GM21423 (cell line): ENCODE measurements at regions not wholly inside any gene's neighbourhood (a gene's known extent, or its start where the extent isn't known, plus 50 kb on each side); places are given as distances from the start of the nearest gene placed in this dataset.

Experiments used
- ATAC-seq: cut with Tn5 transposase; IDR thresholded peaks from one replicate; pipeline ENCODE4 v1.9.1; 2021; ENCODE audit warnings: mild to moderate bottlenecking, moderate library complexity; ENCODE audit not compliant: unreplicated experiment

DNA sequence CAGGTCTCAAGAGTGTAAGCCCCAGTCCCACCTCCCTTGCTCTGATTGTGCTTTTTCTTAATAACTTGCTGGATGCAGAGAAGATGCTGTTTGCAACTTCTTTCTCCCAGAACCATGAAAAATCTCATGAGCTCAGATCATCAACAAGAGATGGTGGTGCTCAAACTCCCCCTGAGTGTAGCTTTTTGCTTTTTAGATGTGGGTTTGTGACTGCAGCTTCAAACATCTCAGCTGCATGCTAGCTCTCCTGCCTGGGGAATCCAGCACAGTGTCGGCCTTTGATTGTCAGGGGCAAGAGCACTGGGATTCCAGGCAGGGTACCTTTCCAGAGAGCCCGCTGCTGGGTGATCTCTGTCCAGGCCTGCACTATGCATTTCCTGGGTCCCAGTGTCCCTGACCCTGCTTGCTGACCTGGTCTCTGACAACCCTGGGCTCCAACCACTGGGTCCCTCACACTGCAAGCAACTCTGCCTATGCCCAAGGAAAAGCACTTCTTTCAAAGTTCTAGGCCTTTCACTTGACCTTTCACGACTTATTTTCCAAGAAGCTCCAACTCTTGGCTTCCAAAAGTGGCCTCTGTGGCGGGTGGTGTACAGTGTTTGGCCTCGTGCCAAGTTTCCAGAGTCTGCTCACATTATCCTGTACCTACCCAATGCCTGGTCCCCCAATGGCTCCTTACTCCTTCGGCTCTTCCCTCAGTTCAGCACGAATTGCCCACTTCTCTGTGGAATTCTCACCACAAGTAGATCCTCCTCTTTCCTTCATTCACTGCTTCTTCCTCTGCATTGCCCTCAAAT is 69.7 kb upstream of the LY86 start:
- ATAC-seq, result no peak

DNA sequence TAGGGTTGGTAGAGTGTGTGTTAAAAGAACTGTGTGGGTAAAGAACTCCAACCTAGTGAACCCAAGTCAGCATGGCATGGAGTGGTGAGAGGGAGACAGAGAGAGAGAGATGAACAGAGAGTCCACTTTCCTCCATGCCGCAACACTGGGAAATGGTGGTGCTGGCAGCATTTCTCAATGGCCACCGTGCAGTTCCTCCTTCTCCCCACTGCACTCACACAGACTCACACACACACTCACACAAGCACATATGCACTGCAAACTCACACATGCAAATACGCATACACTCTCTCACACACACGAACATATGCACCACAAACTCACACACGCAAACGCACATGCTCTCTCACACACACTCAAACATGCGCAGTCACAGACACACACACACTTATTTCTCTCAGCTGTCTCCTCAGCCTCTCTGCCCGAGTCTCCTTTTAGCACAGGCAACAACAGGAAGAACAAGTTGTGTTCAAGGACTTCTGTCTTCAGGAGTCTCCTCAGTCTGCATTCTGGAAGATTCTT is 66.5 kb upstream of the LY86 start:
- no peak for ATAC-seq

GRCh38 chr6:6522709-6523108 is 65.8 kb upstream of the LY86 start:
- no peak for ATAC-seq

- no peak for ATAC-seq
Observed at GRCh38 chr6:6524951-6525350, 63.6 kb upstream of the LY86 start.

- ATAC-seq, result no peak
Observed at GRCh38 chr6:6525933-6526332, 62.6 kb upstream of the LY86 start.

DNA sequence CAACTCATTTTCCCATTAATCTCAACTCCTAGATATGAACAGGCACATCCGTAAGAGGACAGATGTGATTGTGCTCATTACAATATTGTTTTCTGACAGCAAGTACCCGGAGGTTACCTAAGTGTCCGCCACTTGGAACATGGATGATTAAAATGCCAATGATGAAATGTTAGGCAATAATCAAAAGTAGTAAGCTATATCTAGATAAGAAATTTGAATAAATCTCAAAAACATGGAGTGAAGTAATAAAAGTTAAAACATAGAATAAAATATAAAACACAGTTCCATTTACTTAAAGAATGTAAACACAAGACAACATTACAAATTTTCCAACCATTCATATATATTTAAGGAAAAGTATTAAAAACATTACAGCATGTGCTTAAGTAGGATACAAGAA is 59.2 kb upstream of the LY86 start:
- ATAC-seq, result no peak

DNA sequence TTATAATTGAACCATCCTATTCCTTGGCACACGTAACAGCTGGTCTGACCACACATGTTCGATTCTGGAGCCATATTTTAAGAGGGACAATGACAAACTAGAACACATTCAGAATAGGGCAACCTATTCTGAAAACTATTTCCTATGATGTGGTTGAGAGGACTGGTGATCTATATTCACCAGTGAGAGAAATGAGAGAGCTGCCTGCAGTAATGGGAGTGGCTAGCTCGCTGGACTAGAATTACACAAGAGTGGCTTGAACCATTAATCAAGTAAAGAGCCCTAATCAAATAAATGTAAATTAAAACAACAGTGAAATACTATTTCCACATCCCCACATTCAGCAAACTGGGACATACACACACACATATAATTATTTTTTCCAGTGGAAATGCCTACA is 55.3 kb upstream of the LY86 start:
- no peak for ATAC-seq

DNA sequence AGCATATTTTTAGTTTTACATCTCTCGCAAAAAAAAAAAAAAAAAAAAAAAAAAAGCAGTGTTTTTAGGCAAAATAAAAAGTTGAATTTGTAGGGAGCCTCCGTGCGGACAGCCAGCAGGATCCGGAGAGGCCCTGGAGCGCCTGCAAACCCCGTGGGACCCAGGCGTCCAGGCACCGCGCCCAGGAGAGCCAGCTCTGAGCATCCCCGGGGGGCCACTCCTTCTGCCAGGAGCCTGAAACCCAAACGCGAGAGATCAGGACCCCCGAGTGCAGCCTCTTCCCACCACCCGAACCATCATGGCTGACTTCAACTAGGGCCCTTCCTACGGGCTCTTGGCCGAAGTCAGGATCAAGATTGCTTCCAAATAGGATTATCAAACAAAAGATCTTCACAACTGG is 54.1 kb upstream of the LY86 start:
- no peak for ATAC-seq

DNA sequence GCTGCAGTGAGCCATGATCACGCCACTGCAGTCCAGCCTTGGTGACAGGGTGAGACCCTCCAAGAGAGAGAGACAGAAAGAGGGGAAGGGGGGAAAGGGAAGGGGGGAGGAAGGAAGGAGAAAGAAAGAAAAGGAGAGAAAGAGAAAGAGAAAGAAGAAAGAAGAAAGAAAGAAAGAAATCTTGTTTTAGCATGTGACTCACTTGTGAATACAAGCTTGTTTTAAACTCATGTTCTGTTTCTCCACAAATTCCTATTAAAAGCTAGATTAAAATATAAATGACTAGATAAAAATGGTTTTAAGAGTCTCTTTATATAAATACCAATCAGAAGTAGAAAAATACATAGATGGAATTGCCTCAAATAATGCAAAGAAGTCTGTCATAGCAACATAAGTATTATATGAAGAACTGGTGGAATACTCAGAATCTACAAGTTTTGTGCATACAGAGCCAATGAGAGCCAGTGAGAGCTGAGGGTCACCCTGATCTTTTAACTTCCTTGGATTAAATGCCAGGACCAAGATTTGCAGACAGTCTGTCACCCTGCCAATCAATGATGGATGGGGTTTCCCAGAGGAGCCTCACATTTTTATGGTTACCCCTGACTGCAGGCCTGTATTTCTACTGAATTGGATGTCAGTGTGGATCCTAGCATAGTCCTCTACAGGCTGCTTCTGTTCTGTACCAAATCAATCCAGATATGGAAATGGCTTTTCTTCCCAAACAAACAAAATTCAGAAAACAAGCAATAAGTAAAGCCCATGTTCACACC is 50.8 kb upstream of the LY86 start:
- no peak for ATAC-seq

DNA sequence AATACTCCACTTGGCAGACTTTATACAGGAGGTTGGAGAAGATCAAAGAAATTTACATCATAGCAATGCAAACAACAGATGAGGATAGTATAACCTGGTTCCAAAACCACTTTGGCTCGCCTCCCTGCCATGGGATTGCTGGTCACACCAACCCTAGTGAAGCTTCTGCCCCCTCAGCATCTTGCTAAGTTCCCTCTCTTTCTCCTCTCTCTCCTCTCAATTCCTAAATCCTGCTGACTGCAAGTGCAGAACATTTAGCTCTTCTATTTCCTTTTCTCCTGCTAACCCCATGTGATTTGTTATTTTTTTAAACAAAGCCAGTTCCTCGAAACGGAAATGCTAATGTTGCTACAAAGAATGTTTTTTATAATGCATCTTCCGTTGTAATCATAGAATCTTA is 50.3 kb upstream of the LY86 start:
- no peak for ATAC-seq
